ENCODE measurements at regions not wholly inside any gene's neighbourhood (a gene's known extent, or its start where the extent isn't known, plus 50 kb on each side); places are given as distances from the start of the nearest gene placed in this dataset.
A peak's percentile ranks its signal among the peaks of the same experiment; 100 is the strongest.
"Not testable (repeated sequence)": the region's sequence is repeated elsewhere in the genome, so short reads cannot be mapped to it uniquely, and the experiment has no call there.

DNA sequence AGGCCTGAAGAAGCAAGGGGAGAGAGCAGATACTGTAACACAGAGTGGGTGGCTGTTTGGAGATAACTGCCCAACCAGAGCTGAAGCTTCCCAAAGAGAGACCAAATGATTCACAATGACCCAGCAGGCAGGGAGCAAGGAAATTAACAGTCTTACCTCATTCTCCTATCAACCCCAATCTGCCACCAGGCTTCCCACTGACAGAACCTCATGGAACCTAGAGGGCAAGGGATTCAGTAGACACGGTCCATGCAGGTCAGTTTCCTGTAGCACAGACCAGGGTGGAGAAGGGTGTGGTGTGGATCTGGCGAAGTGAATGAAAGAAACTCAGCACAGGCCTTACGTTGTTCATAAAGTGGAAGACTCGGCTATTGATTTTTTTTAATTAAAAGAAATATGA, 60.7 kb upstream of the ALB start:
- H3K27ac ChIP-seq = no peak overlapping the region
- intact Hi-C loops (cut with DNase I; ENCODE audit: low total_unique reads) = no loop called here
- no peaks in the 10 kb centered on the region for H3K36me3 ChIP-seq

DNA sequence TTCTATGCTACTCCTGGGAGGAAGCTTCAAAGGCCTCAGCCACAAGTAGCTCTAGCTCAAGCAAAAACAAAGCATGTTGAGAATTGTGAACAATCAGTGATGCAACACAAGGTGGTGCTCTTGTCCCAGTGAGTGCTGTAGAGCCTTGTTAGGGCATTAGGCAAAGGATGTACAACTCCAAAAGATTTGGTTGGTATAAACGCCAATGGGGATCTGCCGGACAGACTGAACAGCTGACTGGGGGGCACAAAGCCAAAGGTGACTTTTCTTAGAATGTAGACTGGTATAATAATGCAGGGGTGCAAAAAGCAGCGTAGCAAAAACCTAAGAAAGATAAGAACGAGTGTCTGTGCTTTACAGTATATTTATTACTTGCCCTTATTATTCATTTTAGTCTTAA, 62.6 kb upstream of the ALB start:
- intact Hi-C loops (cut with DNase I; ENCODE audit: low total_unique reads) = no loop called here
- no peaks in the 10 kb centered on the region for H3K4me1 ChIP-seq
- no peaks in the 10 kb centered on the region for H3K36me3 ChIP-seq
- TF ChIP-seq POLR2AphosphoS5 (IDR thresholded peaks at IDR 0.05) (no peak), CTCF (IDR thresholded peaks at IDR 0.05 in 8 of 11, conservative IDR thresholded peaks at IDR 0.05 in 3 of 11) (peak in 2 of 11 experiments; percentile 5 to 10), POLR2A (IDR thresholded peaks at IDR 0.05) (no peak)
- H3K9me3 ChIP-seq = no peaks in the 10 kb centered on the region
- 59 to 79% (median 70%) methylated on average over 4 of the region's 4 CpGs for WGBS, 5 donors
- DNase-seq = no peak
- H3K27me3 ChIP-seq (replicated peaks in 1 of 7) = no peaks in the 10 kb centered on the region
- H3K4me3 ChIP-seq = no peak overlapping the region
- H3K27ac ChIP-seq = no peak overlapping the region

More for the DNA sequence above, 60.7 kb upstream of the ALB start:
- TF ChIP-seq CTCF (IDR thresholded peaks at IDR 0.05 in 8 of 11, conservative IDR thresholded peaks at IDR 0.05 in 3 of 11) (no peak), POLR2A (IDR thresholded peaks at IDR 0.05) (no peak), POLR2AphosphoS5 (IDR thresholded peaks at IDR 0.05) (no peak)
- Histone ChIP-seq H3K4me3 (no peak overlapping the region), H3K9me3 (no peaks in the 10 kb centered on the region), H3K4me1 (no peaks in the 10 kb centered on the region), H3K27me3 (replicated peaks in 1 of 7) (no peaks in the 10 kb centered on the region)
- DNase-seq = no peak
- WGBS, 5 donors = 78 to 87% (median 86%) methylated on average over 4 of the region's 4 CpGs

DNA sequence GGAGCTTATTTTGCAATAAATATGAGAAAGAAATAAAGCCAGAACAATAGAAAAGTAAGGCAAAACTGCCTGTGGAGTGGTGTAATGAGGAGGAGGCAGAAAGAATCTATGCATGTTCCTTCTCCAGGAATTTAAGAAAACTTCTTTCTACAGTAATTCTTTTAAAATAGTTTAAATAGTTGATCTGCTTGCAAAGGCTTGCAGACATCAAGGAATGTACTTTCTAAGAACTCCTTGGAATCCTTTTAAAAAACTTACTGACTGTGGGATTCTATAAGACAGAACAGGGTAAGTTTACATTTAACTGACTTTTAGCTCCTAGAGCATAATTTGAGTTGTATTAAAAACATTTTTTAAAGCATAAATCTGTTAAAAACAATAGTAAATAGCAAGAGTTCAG, 63.2 kb upstream of the ALB start:
- H3K4me3 ChIP-seq = no peak overlapping the region
- H3K4me1 ChIP-seq = no peaks in the 10 kb centered on the region
- no peaks in the 10 kb centered on the region for H3K9me3 ChIP-seq
- no peaks in the 10 kb centered on the region for H3K27me3 ChIP-seq (replicated peaks in 1 of 7)
- no peak overlapping the region for H3K27ac ChIP-seq
- intact Hi-C loops (cut with DNase I; ENCODE audit: low total_unique reads) = no loop called here
- no peak for DNase-seq
- H3K36me3 ChIP-seq = no peaks in the 10 kb centered on the region
- no peak for TF ChIP-seq POLR2AphosphoS5 (IDR thresholded peaks at IDR 0.05)
- no peak for TF ChIP-seq CTCF (IDR thresholded peaks at IDR 0.05 in 8 of 11, conservative IDR thresholded peaks at IDR 0.05 in 3 of 11)
- TF ChIP-seq POLR2A (IDR thresholded peaks at IDR 0.05) = no peak

- no peak for DNase-seq
- no peaks in the 10 kb centered on the region for H3K9me3 ChIP-seq
- intact Hi-C loops (cut with DNase I; ENCODE audit: low total_unique reads) = no loop called here
- no peaks in the 10 kb centered on the region for H3K27me3 ChIP-seq (replicated peaks in 1 of 7)
- TF ChIP-seq POLR2AphosphoS5 (IDR thresholded peaks at IDR 0.05) = no peak
- no peak for TF ChIP-seq CTCF (IDR thresholded peaks at IDR 0.05 in 8 of 11, conservative IDR thresholded peaks at IDR 0.05 in 3 of 11)
- no peak for TF ChIP-seq POLR2A (IDR thresholded peaks at IDR 0.05)
- no peaks in the 10 kb centered on the region for H3K36me3 ChIP-seq
- H3K4me3 ChIP-seq = no peak overlapping the region
- WGBS, 5 donors = 74 to 87% (median 80%) methylated on average over 3 of the region's 3 CpGs
- H3K27ac ChIP-seq = no peak overlapping the region
- H3K4me1 ChIP-seq = no peaks in the 10 kb centered on the region
Observed at GRCh38 chr4:73335679-73336078, 68.4 kb upstream of the ALB start.

DNA sequence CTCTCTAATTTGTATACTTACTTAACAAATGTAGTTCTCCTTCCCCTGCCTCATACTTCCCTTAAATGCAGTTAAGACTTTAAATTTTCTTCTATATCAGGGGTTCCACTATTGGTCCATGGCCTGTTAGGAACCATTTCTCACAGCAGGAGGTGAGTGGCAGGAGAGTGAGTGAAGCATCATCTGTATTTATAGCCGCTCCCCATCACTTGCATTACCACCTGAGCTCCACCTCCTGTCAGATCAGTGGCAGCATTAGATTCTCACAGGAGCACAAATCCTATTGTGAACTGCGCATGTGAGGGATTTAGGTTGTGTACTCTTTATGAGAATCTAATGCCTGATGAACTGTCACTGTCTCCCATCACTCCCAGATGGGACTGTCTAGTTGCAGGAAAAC, 72.1 kb upstream of the ALB start:
- H3K36me3 ChIP-seq; H3K27me3 ChIP-seq (replicated peaks in 1 of 7); intact Hi-C loops (cut with DNase I; ENCODE audit: low total_unique reads); DNase-seq; H3K27ac ChIP-seq; H3K4me1 ChIP-seq; H3K4me3 ChIP-seq; H3K9me3 ChIP-seq: not testable (repeated sequence)
- WGBS, 5 donors = 87 to 97% (median 95%) methylated on average over 2 of the region's 2 CpGs

All from spleen (tissue), 11 donors.